Umbilical cord (tissue), 1 donor: ENCODE measurements at regions not wholly inside any gene's neighbourhood (a gene's known extent, or its start where the extent isn't known, plus 50 kb on each side); places are given as distances from the start of the nearest gene placed in this dataset.

Experiments used
- DNase-seq: peaks from one replicate; pipeline ENCODE4 v3.0.0-alpha.2; 2015; ENCODE audit warnings: low spot score

- DNase-seq, result no peak
Observed at GRCh38 chr21:20330652-20331051, 667.6 kb upstream of the NCAM2 start.

- no peak for DNase-seq
Observed at GRCh38 chr21:20334585-20334984, 663.6 kb upstream of the NCAM2 start.

GRCh38 chr21:20341431-20341830 lies 656.8 kb upstream of the NCAM2 start:
- no peak for DNase-seq

- DNase-seq, result no peak
Observed at GRCh38 chr21:20343186-20343585, 655.0 kb upstream of the NCAM2 start.

GRCh38 chr21:20351138-20351537 lies 647.1 kb upstream of the NCAM2 start:
- no peak for DNase-seq

GRCh38 chr21:20353351-20353750 lies 644.9 kb upstream of the NCAM2 start:
- no peak for DNase-seq

GRCh38 chr21:20373031-20373430 lies 625.2 kb upstream of the NCAM2 start:
- no peak for DNase-seq

- DNase-seq, result no peak
Observed at GRCh38 chr21:20377250-20377649, 621.0 kb upstream of the NCAM2 start.

- DNase-seq, result no peak
Observed at GRCh38 chr21:20388400-20388799, 609.8 kb upstream of the NCAM2 start.

- DNase-seq, result no peak
Observed at GRCh38 chr21:20396798-20397197, 601.4 kb upstream of the NCAM2 start.

- no peak for DNase-seq
Observed at GRCh38 chr21:20404915-20405314, 593.3 kb upstream of the NCAM2 start.

- no peak for DNase-seq
Observed at GRCh38 chr21:20418353-20418752, 579.9 kb upstream of the NCAM2 start.

GRCh38 chr21:20419772-20420171 lies 578.4 kb upstream of the NCAM2 start:
- no peak for DNase-seq

- DNase-seq, result no peak
Observed at GRCh38 chr21:20424943-20425342, 573.3 kb upstream of the NCAM2 start.

GRCh38 chr21:20425856-20426255 lies 572.4 kb upstream of the NCAM2 start:
- DNase-seq, result no peak

- DNase-seq, result no peak
Observed at GRCh38 chr21:20440338-20440737, 557.9 kb upstream of the NCAM2 start.

GRCh38 chr21:20443558-20444155 lies 554.6 kb upstream of the NCAM2 start:
- DNase-seq, result peak; percentile 1

- no peak for DNase-seq
Observed at GRCh38 chr21:20445971-20446370, 552.2 kb upstream of the NCAM2 start.

GRCh38 chr21:20451046-20451445 lies 547.2 kb upstream of the NCAM2 start:
- no peak for DNase-seq

- no peak for DNase-seq
Observed at GRCh38 chr21:20452935-20453334, 545.3 kb upstream of the NCAM2 start.

- no peak for DNase-seq
Observed at GRCh38 chr21:20459838-20460237, 538.4 kb upstream of the NCAM2 start.

- no peak for DNase-seq
Observed at GRCh38 chr21:20463362-20463761, 534.8 kb upstream of the NCAM2 start.

- DNase-seq, result no peak
Observed at GRCh38 chr21:20469361-20469760, 528.8 kb upstream of the NCAM2 start.

GRCh38 chr21:20486303-20486702 lies 511.9 kb upstream of the NCAM2 start:
- DNase-seq, result no peak
